Subcutaneous abdominal adipose tissue (tissue), 5 donors: ENCODE measurements at regions not wholly inside any gene's neighbourhood (a gene's known extent, or its start where the extent isn't known, plus 50 kb on each side); places are given as distances from the start of the nearest gene placed in this dataset.

Experiments used
- H3K27ac ChIP-seq: one replicate; pipeline ENCODE4 v1.7.0; 2013; ENCODE audit warnings: low read depth, mild to moderate bottlenecking, inconsistent platforms, low read length, moderate library complexity
- H3K27me3 ChIP-seq, 5 donors: one replicate each; pipeline ENCODE4 v1.7.0; 2013; ENCODE audit warnings: low read length in 5 of 5, inconsistent platforms in 1 of 5; ENCODE audit not compliant: control insufficient read depth in 5 of 5, insufficient read depth in 4 of 5
- H3K36me3 ChIP-seq, 5 donors: one replicate each; pipeline ENCODE4 v1.7.0; 2013; ENCODE audit warnings: low read length in 5 of 5; ENCODE audit not compliant: control insufficient read depth in 5 of 5, insufficient read depth in 5 of 5
- H3K4me1 ChIP-seq, 5 donors: one replicate each; pipeline ENCODE4 v1.7.0; 2013; ENCODE audit warnings: low read length in 5 of 5, mild to moderate bottlenecking in 3 of 5, moderate library complexity in 1 of 5; ENCODE audit not compliant: control insufficient read depth in 5 of 5, insufficient read depth in 5 of 5
- H3K4me3 ChIP-seq, 5 donors: one replicate each; pipeline ENCODE4 v1.7.0; 2013; ENCODE audit warnings: low read length in 5 of 5, low read depth in 1 of 5
- H3K9ac ChIP-seq, 5 donors: one replicate each; pipeline ENCODE4 v1.7.0; 2013; ENCODE audit warnings: low read length in 5 of 5, mild to moderate bottlenecking in 4 of 5, moderate library complexity in 3 of 5
- H3K9me3 ChIP-seq, 5 donors: one replicate each; pipeline ENCODE4 v1.7.0; 2013; ENCODE audit warnings: low read length in 5 of 5; ENCODE audit not compliant: control insufficient read depth in 5 of 5
- donor health status: healthy.
- donor health status: healthy.
- donor health status: healthy.
- donor health status: healthy.
- donor health status: healthy.

DNA sequence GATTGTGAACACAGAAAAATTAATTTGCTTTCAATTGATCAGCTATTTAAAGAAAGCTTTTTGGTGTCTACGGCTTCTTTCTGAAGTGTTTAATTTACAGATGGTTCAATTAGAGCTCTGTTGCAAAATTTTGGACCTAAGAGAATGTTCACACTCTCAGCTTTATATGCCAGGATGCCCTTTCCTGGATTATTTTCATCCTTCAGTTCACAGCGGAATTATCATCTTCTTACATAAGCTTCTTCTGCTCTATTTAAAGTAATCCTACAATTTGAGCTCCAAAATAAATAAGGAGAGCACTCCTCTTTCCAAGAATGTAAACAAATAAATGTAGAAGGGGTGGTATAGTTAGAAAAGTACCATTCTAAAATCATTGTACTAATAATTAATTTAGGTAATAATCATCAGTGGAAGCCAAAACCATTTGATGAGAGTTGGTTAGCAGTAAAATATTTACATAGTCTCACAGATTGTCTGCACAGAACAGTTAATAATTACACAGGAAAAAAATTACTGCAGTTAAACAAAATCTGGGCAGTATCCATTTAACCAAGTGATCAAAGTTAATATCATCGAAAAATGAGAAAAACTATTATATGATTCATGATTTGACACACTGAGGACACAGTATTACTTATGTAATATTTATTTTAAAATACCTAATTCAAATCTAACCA, 298.0 kb upstream of the TMEM229A start:
- Histone ChIP-seq H3K27ac (no peak overlapping the region), H3K4me3 (no peak overlapping the region), H3K4me1 (no peaks in the 10 kb centered on the region), H3K9ac (no peak overlapping the region), H3K27me3 (no peaks in the 10 kb centered on the region), H3K9me3 (no peaks in the 10 kb centered on the region), H3K36me3 (no peaks in the 10 kb centered on the region)

DNA sequence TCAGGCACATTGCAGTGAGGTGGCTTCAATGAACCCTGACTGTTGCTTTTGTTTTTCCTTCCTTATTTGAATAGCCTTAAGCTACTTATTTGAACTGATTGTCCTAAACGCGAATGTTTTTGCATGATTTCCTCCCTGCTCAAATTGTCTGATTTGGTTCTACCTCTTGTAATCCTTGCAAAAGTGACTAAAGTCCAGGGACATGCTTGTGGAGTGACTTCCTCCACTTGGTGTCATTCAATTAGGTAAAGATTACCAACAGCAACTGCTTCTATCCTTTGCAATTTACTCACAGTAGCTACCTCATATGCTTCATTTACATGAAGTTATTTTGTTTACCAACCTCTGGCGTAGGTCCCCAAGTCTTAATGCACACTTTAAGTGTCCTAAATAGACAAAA, 295.9 kb upstream of the TMEM229A start:
- Histone ChIP-seq H3K4me1 (no peaks in the 10 kb centered on the region), H3K27ac (no peak overlapping the region), H3K36me3 (no peaks in the 10 kb centered on the region), H3K9me3 (no peaks in the 10 kb centered on the region), H3K27me3 (no peaks in the 10 kb centered on the region), H3K9ac (no peak overlapping the region), H3K4me3 (no peak overlapping the region)

DNA sequence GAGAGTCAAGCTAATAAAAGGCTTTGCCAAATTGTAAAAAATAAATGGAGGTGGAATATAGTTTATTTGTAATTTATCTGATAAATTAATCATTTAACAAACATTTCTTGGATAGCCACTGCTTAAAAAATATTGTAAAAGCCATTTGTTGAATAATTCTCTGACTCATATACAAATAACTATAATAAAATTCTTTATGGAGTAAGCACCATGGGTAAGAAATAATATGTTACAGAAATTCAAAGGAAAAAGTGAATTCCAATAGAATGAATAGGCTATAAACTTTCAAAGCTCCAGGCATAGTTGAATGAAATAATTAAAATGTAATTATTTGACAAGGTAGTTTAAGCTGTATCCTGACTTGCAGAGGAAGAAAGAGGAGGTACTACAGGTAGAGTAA, 291.4 kb upstream of the TMEM229A start:
- Histone ChIP-seq H3K9me3 (no peaks in the 10 kb centered on the region), H3K36me3 (no peaks in the 10 kb centered on the region), H3K27me3 (no peaks in the 10 kb centered on the region), H3K27ac (no peak overlapping the region), H3K4me1 (no peaks in the 10 kb centered on the region), H3K4me3 (no peak overlapping the region), H3K9ac (no peak overlapping the region)

DNA sequence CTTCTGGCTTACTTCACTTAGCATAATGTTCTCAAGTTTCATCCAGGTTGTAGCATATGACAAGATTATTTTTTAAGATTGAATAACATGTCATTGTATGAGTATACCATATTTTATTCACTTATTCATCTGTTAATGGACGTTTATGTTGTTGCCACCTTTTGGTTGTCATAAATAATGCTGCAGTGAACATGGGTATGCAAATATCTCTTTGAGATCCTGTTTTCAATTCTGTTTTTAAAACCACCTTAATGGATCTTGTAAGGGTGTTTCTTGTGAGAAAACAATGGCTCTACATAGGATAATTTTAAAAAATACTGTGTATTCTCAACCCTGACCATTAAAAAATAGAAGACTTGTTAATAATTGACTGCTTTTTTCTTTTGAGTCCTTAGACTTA, 290.7 kb upstream of the TMEM229A start:
- Histone ChIP-seq H3K9me3 (no peaks in the 10 kb centered on the region), H3K27ac (no peak overlapping the region), H3K27me3 (no peaks in the 10 kb centered on the region), H3K4me1 (no peaks in the 10 kb centered on the region), H3K9ac (no peak overlapping the region), H3K4me3 (no peak overlapping the region), H3K36me3 (no peaks in the 10 kb centered on the region)

DNA sequence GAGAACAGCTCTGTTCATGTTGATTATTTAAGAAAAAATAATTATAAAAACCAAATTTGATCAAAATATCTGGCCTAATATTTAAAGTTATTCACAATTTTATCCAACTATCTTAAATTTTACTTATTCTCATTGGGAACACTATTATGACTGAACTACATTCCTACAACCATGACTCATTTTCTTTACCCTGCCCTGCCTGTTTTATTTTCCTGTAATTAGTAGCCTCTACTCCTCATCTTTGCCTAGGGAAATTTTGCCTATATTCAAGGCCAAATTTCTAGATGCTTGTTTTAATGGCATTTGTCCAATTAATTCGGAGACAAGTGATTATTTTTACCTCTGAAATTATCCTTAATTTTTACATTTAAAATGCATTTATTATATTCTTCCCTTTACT, 289.7 kb upstream of the TMEM229A start:
- Histone ChIP-seq H3K4me3 (no peak overlapping the region), H3K36me3 (no peaks in the 10 kb centered on the region), H3K9me3 (no peaks in the 10 kb centered on the region), H3K27ac (no peak overlapping the region), H3K27me3 (no peaks in the 10 kb centered on the region), H3K9ac (no peak overlapping the region), H3K4me1 (no peaks in the 10 kb centered on the region)

DNA sequence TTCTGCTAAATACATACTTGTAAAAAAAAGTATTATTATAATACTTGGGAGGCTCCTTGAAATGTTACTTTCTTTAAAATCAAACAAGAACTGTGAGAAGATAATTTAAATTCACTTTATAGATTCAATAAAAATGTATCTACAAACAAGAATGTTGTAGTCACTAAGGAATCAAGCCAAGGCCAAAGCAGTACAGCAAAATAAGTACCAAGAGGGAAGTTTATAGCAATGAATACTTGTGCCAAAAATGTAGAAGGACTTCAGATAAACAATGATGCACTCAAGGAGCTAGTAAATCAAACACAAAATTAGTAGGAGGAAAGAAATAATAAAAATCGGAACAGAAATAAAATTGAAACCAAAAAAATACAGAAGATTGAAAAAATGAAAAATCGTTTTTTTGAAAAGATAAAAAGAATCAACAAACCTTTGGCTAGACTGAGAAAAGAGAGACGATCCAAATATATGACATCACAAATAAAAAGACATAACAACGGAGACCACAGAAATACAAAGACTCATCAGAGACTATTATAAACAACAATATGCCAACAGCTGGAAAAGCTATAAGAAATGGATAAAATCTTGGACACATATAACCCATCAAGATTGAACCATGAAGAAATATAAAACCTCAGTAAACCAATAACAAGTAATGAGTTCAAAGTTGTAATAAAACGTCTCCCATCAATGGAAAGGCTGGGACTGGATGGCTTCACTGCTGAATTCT, 286.0 kb upstream of the TMEM229A start:
- no peak overlapping the region for H3K9ac ChIP-seq
- no peak overlapping the region for H3K27ac ChIP-seq
- H3K36me3 ChIP-seq = no peaks in the 10 kb centered on the region
- no peak overlapping the region for H3K4me3 ChIP-seq
- H3K4me1 ChIP-seq = no peaks in the 10 kb centered on the region
- H3K9me3 ChIP-seq = no peaks in the 10 kb centered on the region
- H3K27me3 ChIP-seq = no peaks in the 10 kb centered on the region

DNA sequence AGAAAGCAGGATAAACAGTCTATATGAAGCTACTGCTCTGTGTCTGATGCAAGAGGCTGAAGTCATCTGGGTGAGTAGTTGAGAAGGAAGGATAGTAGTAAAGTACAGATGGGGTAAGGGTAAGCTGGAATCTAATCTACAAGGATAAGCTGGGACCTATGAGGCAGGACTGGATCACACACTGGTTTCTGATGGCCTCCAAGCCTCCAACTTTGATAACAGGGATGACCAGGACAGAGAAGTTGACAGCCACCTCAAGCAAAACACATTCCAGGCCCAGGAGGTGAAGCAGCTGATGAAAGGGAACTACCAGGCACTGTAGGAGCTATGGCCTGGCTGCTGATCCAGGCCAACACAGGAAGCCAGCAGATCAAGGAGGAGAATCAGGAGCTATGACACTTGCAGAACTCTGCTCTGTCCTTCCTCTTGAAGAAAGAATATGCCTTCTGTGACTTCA, 278.1 kb upstream of the TMEM229A start:
- no peak overlapping the region for H3K9ac ChIP-seq
- no peaks in the 10 kb centered on the region for H3K9me3 ChIP-seq
- H3K4me1 ChIP-seq = no peaks in the 10 kb centered on the region
- H3K36me3 ChIP-seq = no peaks in the 10 kb centered on the region
- H3K27ac ChIP-seq = no peak overlapping the region
- no peak overlapping the region for H3K4me3 ChIP-seq
- no peaks in the 10 kb centered on the region for H3K27me3 ChIP-seq

DNA sequence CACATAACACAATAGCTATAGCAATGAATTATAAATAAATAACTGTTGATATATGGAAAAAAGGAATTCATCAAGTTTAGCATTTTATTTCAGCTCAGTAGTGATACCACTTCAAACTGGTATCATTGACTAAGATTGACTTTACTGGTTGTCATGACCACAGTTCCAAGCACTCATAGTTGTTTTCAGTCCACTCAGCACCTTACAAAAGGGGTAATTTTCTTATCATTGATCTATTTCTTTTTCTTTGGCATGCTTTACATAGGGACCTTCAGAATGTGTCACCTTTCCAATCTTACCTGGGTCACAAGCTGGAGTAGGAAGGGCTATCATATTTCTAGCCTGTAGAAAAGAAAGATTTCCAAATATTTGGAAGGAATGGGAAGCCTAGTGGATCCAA, 275.5 kb upstream of the TMEM229A start:
- Histone ChIP-seq H3K36me3 (no peaks in the 10 kb centered on the region), H3K9ac (no peak overlapping the region), H3K4me3 (no peak overlapping the region), H3K27ac (no peak overlapping the region), H3K4me1 (no peaks in the 10 kb centered on the region), H3K27me3 (no peaks in the 10 kb centered on the region), H3K9me3 (peaks cover 0 to 3% (median 0%) of the 10 kb centered on the region in 5 donors)

DNA sequence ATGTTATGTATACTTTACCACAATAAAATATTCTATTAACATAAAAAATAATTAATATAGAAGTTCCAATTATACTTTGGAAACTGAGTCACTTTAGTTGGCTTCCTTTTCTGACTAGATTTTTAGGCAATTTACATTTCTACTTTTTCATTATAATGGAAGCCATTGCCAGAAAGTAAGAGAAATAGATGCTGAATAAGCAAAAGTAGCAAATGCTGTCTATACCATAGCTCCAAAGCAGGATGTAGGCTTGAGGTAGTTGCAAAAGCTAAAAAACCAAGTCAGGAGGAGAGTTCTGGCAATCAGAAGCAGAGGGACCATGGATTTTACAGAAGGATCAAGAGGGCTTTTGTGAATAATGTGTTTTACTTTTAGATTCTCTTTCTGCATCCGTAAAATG, 262.4 kb upstream of the TMEM229A start:
- peaks cover 8 to 34% (median 21%) of the 10 kb centered on the region in 5 donors for H3K9me3 ChIP-seq
- no peaks in the 10 kb centered on the region for H3K36me3 ChIP-seq

DNA sequence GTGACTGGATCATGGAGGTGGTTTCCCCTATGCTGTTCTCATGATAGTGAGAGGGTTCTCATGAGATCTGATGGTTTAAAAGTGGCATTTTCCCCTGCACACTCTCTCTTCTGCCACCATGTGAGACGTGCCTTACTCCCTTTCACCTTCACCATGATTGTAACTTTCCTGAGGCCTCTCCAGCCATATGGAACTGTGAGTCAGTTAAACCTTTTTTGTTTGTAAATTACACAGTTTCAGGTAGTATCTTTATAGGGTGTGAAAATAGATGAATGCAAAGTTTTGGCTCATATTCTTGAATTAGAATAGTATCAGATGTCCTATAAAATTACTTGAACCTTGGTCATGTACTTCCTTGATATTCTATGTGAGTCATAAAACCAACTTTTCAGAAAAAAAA, 252.1 kb upstream of the TMEM229A start:
- Histone ChIP-seq H3K9ac (no peak overlapping the region), H3K36me3 (no peaks in the 10 kb centered on the region), H3K27ac (no peak overlapping the region), H3K9me3 (no peaks in the 10 kb centered on the region), H3K27me3 (no peaks in the 10 kb centered on the region), H3K4me3 (no peak overlapping the region), H3K4me1 (no peaks in the 10 kb centered on the region)

More for the DNA sequence above, 262.4 kb upstream of the TMEM229A start:
- Histone ChIP-seq H3K9ac (no peak overlapping the region), H3K4me1 (no peaks in the 10 kb centered on the region), H3K27me3 (no peaks in the 10 kb centered on the region), H3K27ac (no peak overlapping the region), H3K4me3 (no peak overlapping the region)
